ENCODE measurements at regions not wholly inside any gene's neighbourhood (a gene's known extent, or its start where the extent isn't known, plus 50 kb on each side); places are given as distances from the start of the nearest gene placed in this dataset.

DNA sequence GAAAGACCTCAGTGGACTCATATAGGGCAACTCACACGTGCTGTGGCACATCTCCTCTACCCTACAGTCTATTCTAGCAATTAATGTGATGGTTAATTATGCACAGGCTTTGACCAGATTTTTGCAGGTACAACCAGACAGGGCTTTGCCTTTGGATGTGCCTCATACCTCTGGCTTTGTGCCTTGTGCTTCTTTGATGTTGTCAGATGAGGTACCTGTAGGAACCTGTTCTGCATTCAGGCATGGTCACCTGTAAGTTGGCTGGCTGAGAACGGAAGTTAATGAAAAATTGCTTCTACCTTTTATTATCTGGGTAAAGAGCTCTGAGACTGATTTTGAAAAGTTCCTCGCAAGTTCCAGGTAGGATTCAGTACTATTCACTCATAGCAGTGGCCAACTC lies 462.9 kb upstream of the ZFHX3 start:
- DNase-seq = no peak

DNA sequence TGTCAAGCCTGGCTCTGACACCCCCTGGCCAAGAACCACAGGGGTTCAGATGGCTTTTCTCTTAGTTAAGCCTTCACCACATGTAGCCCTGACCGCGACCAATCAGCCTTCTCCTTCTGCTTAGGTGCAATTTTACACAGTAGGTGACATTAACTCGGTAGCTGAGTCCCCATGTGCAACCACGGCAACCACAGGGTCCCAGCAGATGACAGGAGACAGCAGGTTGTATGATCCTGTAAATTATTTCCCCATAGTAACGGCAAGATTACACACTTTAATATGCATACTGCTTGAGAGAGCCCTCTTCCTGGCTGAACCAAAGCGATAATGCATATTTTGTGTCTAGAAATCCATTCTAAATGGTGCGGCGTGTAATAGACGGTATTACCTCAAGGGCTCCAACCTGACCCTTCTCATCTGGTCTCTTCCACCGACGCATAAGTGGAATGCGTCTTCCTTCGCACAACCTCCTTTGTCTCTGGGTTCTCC lies 458.7 kb upstream of the ZFHX3 start:
- no peak for DNase-seq

DNA sequence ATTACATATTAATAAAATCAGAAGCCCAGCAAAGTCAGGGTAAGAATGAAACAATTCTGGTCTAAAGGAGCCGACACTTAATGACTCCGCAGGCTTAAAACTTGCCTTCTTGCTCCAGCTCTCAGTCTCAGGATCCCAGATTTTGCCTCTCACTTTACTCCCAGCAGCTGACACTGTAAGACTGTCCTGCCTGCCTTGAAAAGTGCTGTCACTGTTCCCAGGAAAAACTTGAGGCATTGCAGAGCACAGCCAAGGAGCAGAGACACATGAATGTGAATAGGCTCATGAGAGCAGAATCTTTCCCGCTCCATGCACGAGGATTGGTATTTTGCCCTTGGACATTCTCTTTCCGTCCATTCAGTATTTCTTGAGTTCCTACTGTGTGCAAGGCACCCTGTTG lies 457.6 kb upstream of the ZFHX3 start:
- DNase-seq = no peak

DNA sequence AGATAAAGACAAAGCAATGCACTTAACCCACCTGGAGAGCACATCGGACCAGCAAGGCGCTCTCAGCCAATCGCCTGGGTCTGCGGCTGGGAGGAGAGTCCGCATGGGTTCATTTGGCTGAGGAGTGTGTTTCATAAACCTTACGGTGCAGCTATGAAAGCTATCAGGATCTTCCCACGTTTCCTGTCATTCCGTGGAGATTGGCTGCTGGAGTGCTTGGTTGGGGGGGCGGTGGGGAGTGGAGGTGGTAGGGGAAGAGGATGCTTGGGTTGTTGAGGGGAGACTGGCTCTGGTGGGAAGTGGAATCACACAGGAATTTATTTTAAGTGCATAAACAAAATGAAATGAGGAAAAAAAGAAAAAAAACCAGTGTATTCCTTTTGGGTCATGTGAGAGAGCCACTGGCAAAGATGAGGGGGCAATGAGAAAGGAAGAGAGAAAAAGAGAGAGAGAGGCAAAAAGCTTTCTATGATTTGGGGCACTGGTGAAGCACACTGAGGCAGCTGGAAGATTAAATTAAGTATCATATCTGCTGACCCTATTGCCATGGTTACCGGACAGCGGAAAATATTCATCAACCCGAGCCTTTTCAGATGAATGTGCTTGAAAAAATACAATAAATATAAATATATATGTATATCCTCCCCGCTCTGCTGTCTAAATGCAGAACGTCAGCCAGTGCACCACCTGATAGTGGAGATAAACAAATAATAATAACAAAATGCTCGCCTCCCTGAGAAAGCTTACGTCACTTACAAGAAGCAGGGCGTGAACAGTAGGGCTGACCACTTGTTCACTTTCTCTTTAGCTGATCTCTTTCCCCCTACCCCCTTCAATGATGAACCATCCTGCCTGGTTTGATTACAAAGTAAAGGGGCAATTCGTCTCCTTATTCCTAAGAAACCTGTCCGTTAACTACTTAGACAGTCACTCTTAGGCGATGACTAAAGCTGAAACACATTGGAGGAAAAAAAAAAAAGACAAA lies 457.0 kb upstream of the ZFHX3 start:
- no peak for DNase-seq

DNA sequence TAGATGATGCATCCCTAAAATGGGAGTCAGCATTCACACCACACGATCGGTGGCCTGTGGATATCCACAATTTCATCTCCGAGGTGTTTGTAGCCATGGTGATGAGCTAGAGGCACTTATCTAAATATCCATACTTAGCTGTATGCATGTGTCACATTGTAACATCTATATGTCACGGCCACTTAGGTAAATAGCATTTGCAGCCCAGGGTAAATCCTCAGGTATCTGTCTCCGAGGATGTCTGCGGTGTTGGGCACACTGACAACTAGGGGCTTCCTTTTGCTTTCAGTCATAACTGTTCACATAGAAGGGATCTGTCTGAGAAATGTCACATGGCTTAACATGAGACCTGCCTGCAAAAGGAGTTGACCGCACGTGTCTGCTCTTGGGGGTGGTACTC lies 455.2 kb upstream of the ZFHX3 start:
- no peak for DNase-seq

DNA sequence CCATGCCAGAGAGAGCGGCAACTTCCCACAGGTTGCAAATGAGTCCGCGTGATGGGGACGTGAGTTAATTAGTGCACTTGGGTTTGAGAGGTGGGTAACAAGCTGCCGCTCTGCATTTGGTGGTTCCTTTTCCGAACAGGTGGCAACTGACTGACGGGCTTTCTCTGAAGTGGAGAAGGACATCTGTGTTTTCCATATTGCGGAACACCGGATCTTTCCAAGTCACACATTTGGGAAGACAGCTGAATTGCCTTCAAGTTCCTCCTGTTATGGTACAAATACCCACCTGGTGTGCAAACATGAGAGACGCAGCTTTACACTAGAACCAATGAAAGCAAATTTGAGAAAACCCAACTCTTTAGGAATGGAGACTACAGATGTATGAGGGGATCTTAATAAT lies 451.3 kb upstream of the ZFHX3 start:
- DNase-seq = no peak

DNA sequence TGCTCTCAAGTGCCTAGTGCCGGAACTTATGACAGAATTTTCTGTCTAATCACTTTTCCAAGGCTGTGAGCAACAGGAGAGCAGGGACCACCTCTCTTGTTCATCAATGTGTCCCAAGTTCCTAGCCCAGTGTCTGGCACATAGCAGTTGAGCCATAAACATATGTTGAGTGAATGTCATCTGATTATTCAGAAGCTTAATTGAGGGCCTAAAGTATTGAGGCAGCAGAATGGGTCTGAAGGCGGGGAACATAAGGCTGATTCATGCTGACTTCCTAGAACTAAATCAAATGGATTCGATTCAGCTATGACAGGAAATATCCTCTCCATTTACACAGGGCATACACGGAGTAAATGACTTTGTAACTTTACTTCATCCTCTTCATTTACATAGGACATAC lies 438.0 kb upstream of the ZFHX3 start:
- no peak for DNase-seq

DNA sequence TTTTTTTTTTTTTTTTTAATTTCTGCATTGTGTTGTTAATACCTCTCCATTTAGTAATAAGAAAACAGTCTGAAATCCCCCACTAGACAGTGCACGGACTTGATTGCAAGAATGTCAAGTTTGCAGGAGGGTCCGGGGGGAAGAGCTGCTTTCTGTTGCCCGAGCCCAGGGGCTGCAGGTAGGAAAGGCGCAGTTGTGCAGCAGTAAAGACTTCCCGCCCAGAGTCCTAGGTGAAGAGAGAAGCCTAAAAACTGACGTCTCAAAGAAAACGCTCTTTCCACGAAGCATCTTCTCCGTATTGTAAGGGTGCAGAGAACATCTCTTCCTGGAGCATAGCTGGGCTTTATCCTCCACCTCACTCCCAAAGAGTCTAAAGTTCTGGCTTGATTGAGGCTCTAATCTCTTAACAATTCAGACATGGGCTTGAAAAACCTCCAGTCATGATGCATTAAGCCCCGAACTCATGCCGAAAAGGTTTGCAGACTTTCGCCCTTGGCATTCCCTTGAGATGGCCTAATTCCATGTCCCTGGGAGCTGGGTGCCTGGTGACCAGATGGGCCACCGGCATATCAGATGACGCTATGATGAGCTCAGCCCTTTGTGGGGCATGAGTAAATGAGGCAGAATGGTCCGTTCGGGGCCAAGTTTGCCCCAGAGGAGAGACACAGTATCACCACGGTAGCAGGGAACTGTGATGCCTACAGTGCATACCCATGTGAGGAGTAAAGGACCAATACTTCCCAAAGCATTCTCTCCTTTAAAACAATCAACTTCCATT lies 436.2 kb upstream of the ZFHX3 start:
- DNase-seq = no peak

DNA sequence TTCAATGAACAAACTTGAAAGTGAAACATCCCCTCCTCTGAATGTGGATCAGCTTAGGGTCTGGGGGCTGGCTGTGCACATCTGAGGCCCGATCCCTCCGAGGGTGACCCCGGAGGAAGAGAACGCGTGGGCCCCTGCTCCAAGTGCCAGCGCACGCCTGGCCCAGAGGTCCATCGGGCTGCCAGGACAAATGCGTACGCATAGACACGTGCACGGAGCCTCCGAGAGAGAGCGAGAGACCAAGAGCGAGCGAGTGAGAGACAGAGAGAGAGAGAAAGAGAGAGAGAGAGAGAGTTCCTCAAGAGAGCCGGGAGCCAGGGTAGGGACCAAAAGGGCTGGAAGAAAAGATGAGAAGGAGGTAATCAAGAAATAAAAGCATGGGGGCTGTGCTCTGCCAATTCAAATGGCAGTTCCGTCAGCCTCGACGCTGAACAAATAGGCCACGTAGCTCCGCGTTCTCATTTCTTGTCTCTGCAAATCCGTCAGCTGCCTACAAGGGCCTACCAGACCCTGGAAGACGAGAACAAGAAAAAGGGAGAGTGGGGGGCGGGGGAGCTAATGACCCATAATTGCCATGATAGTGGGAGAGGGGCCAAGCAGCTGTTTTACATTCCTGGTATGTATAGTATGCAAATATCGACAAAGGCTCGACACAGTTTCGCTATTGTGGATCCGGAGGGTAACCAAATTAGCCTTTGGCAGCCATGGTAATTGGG lies 435.3 kb upstream of the ZFHX3 start:
- no peak for DNase-seq

DNA sequence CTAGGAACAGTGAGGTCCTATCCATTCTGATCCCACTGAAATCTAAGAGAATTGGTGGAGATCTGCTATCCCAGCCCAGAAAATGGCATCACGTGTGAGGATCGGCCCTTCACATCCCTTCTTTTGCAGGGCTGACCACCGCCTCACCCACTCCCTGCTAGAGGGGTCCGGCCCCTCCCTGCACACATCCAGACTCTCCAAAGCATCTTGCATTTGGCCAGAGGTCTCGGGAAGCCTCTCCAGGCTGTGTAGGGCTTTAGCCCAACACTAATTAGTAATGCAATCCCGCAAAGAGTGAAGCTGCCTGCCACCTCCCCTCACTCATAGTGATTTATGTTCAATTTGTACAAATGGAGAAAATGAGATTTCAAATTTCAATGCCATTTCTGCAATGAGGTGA lies 434.4 kb upstream of the ZFHX3 start:
- no peak for DNase-seq

DNA sequence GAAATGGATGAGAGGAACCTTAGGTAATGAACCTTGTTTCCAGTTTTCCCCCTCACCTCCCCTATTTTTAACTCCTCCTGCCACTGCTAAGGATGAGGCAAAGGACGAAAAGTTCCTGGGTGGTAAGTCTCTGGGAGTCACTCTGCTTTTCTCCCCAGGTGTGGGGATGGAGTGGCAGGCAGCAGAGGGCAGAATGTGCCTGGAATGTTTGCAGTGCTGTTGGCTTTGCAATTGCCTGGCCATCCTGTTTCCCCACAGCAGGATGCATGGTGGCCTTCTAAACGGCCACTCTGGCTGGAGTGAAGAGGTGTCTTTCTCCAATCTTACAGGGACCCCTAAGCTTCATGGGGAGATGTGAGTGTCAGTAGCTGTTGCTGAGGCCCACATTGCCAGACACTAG lies 432.5 kb upstream of the ZFHX3 start:
- no peak for DNase-seq

DNA sequence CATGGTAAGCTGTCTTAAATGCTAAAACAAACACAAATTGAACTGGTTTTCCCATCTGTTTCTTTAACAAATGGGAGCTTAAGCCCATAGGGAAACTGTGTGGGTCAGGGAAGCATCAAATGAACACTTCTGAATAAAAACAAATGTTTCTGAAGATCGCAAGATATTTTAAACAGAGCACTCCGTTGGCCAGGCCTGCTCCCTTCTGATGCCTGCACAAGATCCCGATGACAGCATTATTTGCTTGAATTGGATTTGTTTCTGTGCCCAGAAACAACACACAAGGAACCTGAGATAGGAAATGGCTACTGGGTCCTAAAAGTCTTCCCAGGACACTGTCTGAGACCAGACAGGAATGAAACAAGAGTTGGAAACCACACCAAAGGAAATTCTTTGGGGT lies 425.8 kb upstream of the ZFHX3 start:
- DNase-seq = no peak

DNA sequence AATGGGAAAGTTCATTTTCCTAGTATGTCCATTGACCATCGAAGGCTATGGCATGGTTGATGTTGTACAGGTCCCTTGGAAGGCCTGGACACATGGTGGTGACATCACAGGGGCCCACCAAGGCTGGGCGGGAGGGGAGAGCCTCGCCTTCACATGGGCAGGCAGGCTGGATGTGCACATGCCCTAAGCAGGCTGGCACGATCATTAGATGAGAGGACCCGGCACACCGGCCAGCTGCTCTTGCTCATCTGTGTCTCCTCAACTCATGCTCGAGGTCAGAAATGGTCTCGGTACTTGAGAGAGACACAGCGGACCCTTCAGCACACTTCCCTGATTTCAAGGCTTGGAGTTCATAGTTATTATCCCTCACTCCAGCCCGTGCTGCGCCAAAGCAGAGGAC lies 416.9 kb upstream of the ZFHX3 start:
- DNase-seq = no peak

DNA sequence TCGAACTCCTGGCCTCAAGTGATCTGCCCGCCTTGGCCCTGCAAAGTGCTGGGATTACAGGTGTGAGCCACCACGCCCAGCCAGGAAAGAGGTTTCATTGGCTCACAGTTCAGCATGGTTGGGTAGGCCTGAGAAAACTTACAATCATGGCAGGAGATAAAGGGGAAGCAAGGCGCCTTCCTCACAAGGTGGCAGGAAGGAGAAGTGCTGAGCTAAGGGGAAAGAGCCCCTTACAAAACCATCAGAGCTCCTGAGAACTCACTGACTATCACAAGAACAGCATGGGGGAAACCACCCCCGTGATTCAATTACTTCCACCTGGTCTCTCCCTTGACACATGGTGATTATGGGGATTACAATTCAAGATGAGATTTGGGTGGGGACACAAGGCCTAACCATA lies 411.7 kb upstream of the ZFHX3 start:
- DNase-seq = no peak

DNA sequence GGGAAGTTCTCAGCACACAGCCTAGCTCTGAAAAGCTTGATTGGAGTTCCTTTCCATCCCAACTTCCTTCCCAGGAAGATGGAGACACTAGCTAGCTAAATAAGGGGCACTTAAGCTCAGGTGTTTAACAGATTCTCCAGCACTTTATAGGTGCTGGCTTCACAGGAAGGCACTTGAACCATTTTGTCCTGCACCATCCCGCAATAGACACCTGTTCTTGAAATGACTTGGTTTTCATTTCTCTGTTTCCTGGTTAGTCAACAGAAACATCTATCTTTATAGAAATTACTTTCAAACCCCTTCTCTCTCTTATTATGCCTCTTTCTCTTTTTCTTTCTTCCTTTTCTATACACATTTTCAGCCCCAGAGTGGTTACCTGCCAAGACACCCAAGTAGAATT lies 409.9 kb upstream of the ZFHX3 start:
- DNase-seq = no peak

DNA sequence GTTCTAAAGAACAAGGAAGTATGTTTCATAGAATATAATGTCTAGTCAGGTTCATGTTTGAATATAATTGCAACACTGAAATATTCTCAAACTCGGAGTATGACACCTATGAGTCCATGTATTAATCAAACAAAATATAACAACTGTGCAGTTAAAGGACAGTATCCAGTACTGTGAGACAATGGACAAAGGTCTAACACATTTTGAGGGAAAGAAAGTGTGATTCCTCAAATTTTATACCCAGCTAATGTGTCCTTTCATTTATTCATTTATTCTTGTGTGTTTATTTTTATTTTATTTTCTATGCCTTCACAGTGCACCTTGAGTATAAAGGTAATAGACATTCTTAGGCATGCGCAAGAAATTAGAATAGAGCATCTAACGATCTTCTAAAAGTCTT lies 401.0 kb upstream of the ZFHX3 start:
- no peak for DNase-seq

DNA sequence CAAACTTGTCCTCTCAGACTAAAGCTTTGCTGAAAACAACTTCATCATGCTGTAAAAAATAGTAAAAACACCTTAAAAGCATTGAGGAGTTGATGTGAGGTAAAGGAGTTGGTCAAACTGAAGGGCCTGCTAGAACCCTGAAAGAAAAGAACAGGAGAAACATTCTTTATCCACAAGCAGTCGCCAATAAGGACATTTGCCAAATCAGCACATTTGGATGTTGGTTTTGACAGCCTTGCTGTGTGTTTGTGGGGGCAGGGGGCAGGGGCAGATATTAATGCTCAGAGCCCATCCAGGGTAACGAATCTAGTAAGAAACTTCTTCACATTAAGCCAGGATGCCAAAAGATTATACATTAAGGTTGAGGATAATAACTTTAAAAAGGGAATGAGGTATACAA lies 399.9 kb upstream of the ZFHX3 start:
- no peak for DNase-seq

DNA sequence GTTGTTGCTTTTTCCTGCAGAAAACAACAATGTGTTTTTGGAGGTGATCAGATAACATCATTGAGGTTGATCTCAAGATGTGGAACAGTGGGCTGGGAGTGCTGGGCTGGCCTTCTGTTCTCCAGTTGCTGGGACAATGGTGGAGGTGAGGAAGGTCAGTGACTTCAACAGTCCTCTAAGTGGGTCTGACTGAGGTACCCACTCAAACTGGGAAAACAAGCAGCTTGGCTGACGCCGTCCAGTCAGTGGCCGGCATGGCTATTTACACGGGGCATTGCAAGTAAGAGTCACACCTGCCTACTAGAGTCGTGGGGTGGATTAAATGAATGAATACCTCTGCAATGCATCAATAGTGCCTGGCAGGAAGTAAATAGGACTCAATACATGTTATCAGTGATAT lies 386.7 kb upstream of the ZFHX3 start:
- no peak for DNase-seq

DNA sequence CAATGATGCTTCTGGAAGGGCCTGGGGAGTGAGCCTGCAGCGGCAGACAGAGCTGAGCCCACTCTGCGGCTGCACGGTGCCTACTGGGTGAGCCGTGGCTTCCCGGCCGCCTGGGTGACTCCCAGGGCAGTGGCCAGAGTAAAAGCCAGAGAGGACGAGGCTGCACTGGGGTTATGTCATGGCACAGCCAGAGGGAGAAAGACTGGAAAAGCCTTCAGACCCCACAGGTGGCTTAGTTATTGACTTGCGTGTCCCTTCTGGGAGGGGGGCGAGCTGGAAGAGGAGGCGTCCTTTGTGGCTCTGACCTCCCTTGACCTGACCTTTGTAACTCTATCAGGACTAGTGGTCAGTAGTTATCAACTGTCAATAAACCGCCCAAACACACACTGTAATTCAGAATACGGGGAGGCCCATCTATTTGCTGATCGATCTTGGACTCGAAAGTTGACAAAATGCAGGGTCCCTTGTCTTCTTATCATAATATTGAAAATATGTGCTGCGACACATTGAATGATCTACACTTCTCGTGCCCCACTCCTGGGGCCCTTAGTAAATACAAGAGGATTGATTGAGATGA lies 385.9 kb upstream of the ZFHX3 start:
- DNase-seq = no peak

DNA sequence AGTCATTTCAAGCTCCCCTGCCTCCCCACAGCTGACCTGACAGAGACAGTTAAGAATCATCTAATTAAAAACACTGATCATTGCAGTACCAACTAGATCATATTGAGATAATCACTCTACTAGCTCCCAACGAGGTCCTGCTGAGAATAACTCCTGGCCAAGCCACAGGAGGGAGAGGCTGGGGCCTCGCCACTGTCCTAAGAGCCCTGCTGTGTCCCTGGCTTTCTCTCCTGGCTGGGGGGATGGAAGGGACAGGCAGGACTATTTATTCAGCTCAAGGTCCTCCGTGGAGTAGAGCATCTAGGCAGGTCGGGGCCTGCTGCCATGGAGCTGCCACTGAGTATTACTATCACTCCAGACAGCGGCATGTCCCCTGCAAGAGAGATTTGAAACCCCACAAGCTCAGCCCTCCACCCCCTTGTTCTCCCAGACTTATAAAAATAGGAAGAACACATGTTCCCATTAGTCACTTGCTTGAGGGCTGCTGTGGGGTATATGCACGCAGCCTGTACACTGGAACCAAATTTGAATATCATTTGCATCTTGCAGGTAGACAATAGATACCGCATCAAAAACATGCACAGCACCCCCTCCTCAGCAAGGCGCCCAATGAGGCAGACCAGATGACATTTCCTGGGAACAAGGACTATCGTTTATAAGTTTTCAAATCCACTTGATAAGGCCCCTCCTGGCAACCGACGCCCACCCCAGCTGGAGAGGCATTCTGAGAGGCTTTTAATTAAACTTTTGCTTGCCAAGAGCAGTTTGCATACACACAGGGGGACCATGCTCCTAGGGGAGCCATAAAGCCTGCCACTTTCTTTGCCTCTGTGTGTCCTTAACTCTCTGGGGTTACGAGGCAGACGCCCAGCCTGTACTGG lies 385.2 kb upstream of the ZFHX3 start:
- no peak for DNase-seq

DNA sequence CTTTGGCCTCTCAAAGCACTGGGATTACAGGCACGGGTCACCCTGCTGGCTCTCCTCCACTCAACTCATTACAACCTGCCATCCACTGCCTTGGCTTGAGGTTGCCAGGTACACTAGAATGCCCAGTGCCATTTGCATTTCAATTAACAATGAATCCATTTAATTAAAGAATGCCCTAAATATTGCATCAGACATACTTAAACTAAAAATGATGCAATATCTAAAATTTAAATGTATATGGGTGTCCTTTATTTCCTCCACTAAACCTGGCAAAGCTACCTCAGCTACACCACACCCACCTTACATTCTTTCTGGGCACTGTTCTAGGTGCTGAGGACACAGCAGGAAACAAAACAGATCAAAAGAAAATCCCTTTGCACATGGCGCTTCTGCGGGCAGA lies 382.2 kb upstream of the ZFHX3 start:
- no peak for DNase-seq

DNA sequence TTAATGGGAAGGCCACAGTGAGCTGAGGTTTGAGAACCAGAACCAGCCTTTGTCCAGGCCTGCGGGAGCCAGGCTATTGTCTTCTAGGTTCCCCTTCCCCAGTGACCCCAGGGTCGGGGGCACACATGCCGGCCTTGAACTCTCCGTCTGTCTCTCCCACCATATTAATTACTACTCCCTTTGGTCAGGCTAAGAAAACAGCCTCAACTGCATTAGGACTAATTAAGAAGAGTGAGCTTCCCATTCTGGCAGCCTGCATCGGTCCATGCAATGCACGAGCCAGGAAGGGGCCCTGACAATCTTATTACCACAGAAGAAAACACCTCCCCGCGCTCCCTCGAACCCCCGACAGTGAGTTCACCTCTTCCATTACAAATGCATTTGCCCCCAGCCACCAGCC lies 380.2 kb upstream of the ZFHX3 start:
- no peak for DNase-seq

Measured in stimulated activated CD8-positive, alpha-beta memory T cell treated with anti-CD3 and anti-CD28 coated beads, Interleukin-4, amount 100 ng/mL, for 48 hours (primary cell).